H9 (cell line): ENCODE measurements at regions not wholly inside any gene's neighbourhood (a gene's known extent, or its start where the extent isn't known, plus 50 kb on each side); places are given as distances from the start of the nearest gene placed in this dataset.

Experiments
- DNase-seq: peaks from one replicate; pipeline ENCODE4 v3.0.0-alpha.2; 2017
- H2AFZ ChIP-seq: one replicate; pipeline ENCODE4 v1.6.1; 2013; ENCODE audit warnings: mild to moderate bottlenecking, low read length, control low read depth, moderate library complexity
- H2AK5ac ChIP-seq: 2 replicates; pipeline ENCODE4 v1.6.1; 2013; ENCODE audit warnings: low read length, control low read depth, mixed read lengths; ENCODE audit not compliant: insufficient read length
- H2BK120ac ChIP-seq: one replicate; pipeline ENCODE4 v1.6.1; 2013; ENCODE audit warnings: low read depth, mild to moderate bottlenecking, low read length, control low read depth, inconsistent platforms; ENCODE audit not compliant: poor library complexity, severe bottlenecking
- H2BK12ac ChIP-seq: 2 replicates; pipeline ENCODE4 v1.6.1; 2013; ENCODE audit warnings: low read length, control low read depth, mixed read lengths, low read depth; ENCODE audit not compliant: insufficient read length
- H2BK15ac ChIP-seq: 2 replicates; pipeline ENCODE4 v1.6.1; 2013; ENCODE audit warnings: low read depth, low read length, control low read depth
- H2BK20ac ChIP-seq: one replicate; pipeline ENCODE4 v1.6.1; 2013; ENCODE audit warnings: low read depth, mild to moderate bottlenecking, low read length, control low read depth, inconsistent platforms; ENCODE audit not compliant: poor library complexity, severe bottlenecking
- H2BK5ac ChIP-seq: 2 replicates; pipeline ENCODE4 v1.6.1; 2013; ENCODE audit warnings: low read length, control low read depth, mixed read lengths; ENCODE audit not compliant: insufficient read length
- H3K14ac ChIP-seq: 2 replicates; pipeline ENCODE4 v1.6.1; 2013; ENCODE audit warnings: low read length, control low read depth; ENCODE audit not compliant: insufficient read depth
- H3K18ac ChIP-seq: 2 replicates; pipeline ENCODE4 v1.6.1; 2013; ENCODE audit warnings: low read depth, mild to moderate bottlenecking, mixed read lengths, low read length, control low read depth; ENCODE audit not compliant: insufficient read length
- H3K23ac ChIP-seq: 2 replicates; pipeline ENCODE4 v1.6.1; 2013; ENCODE audit warnings: low read length, control low read depth, mixed read lengths, low read depth; ENCODE audit not compliant: insufficient read length
- H3K23me2 ChIP-seq: 2 replicates; pipeline ENCODE4 v1.6.1; 2013; ENCODE audit warnings: low read depth, mild to moderate bottlenecking, mixed read lengths, low read length, control low read depth; ENCODE audit not compliant: insufficient read length, poor library complexity, severe bottlenecking
- H3K27ac ChIP-seq: 2 replicates; pipeline ENCODE4 v1.5.1; 2013; ENCODE audit warnings: low read length, control low read depth, mixed read lengths, low read depth; ENCODE audit not compliant: insufficient read length
- H3K27me3 ChIP-seq: 2 replicates; pipeline ENCODE4 v1.6.1; 2013; ENCODE audit warnings: low read length, control low read depth, inconsistent platforms; ENCODE audit not compliant: insufficient read depth
- H3K4ac ChIP-seq: 2 replicates; pipeline ENCODE4 v1.6.1; 2013; ENCODE audit warnings: low read depth, mild to moderate bottlenecking, control low read depth, inconsistent platforms, low read length, moderate library complexity
- H3K4me1 ChIP-seq: 2 replicates; pipeline ENCODE4 v1.6.1; 2013; ENCODE audit warnings: low read length, control low read depth, inconsistent platforms; ENCODE audit not compliant: insufficient read depth
- H3K4me2 ChIP-seq: 2 replicates; pipeline ENCODE4 v1.6.1; 2013; ENCODE audit warnings: low read length, control low read depth, mixed read lengths; ENCODE audit not compliant: insufficient read length, insufficient read depth
- H3K56ac ChIP-seq: 2 replicates; pipeline ENCODE4 v1.6.1; 2013; ENCODE audit warnings: low read depth, mild to moderate bottlenecking, mixed read lengths, low read length, control low read depth; ENCODE audit not compliant: insufficient read length
- H3K79me1 ChIP-seq: 2 replicates; pipeline ENCODE4 v1.6.1; 2013; ENCODE audit warnings: low read depth, mild to moderate bottlenecking, moderate library complexity, low read length, control low read depth, inconsistent platforms; ENCODE audit not compliant: insufficient read depth, poor library complexity, severe bottlenecking
- H3K79me2 ChIP-seq: 2 replicates; pipeline ENCODE4 v1.6.1; 2013; ENCODE audit warnings: low read length, control low read depth, inconsistent platforms; ENCODE audit not compliant: insufficient read depth
- H3K9ac ChIP-seq: 2 replicates; pipeline ENCODE4 v1.6.1; 2013; ENCODE audit warnings: low read length, control low read depth, mixed read lengths; ENCODE audit not compliant: insufficient read length; ENCODE audit errors: extremely low read depth
- H3K9me3 ChIP-seq: one replicate; pipeline ENCODE4 v1.6.1; 2013; ENCODE audit warnings: low read depth, low read length, inconsistent platforms; ENCODE audit not compliant: control insufficient read depth
- H3T11ph ChIP-seq: one replicate; pipeline ENCODE4 v1.6.1; 2013; ENCODE audit warnings: mild to moderate bottlenecking, low read length, control low read depth, inconsistent platforms
- H4K20me1 ChIP-seq: one replicate; pipeline ENCODE4 v1.6.1; 2013; ENCODE audit not compliant: control insufficient read depth, insufficient read length, insufficient read depth
- H4K5ac ChIP-seq: 2 replicates; pipeline ENCODE4 v1.6.1; 2013; ENCODE audit warnings: low read depth, mild to moderate bottlenecking, mixed read lengths, low read length, control low read depth; ENCODE audit not compliant: insufficient read length
- H4K8ac ChIP-seq: replicated peaks from 2 replicates; pipeline ENCODE4 v1.6.1; 2013; ENCODE audit warnings: low read length, control low read depth, mixed read lengths, low read depth; ENCODE audit not compliant: insufficient read length
- H4K91ac ChIP-seq: 2 replicates; pipeline ENCODE4 v1.6.1; 2013; ENCODE audit warnings: low read depth, mild to moderate bottlenecking, moderate library complexity, mixed read lengths, low read length, control low read depth; ENCODE audit not compliant: insufficient read length
- H3K27ac Mint-ChIP-seq, 3 experiments: 2 replicates in 2 of 3; 3 replicates in 1 of 3; pipeline ENCODE4 v1.8.0; 2020 to 2021; ENCODE audit warnings: mixed read lengths in 3 of 3, mild to moderate bottlenecking in 1 of 3, moderate library complexity in 1 of 3
- H3K27me3 Mint-ChIP-seq: 2 replicates; pipeline ENCODE4 v1.8.0; 2021; ENCODE audit warnings: low read depth, mild to moderate bottlenecking, moderate library complexity, mixed read lengths
- H3K36me3 Mint-ChIP-seq, 3 experiments: 2 replicates in 2 of 3; 3 replicates in 1 of 3; pipeline ENCODE4 v1.8.0; 2020 to 2021; ENCODE audit warnings: low read depth in 3 of 3, mixed read lengths in 3 of 3; ENCODE audit not compliant: insufficient read depth in 1 of 3
- H3K4me1 Mint-ChIP-seq, 2 experiments: 2 replicates each; pipeline ENCODE4 v1.8.0; 2020; ENCODE audit warnings: mixed read lengths in 2 of 2
- H3K4me3 Mint-ChIP-seq, 2 experiments: 2 replicates in 1 of 2; 3 replicates in 1 of 2; pipeline ENCODE4 v1.8.0; 2020 to 2021; ENCODE audit warnings: mild to moderate bottlenecking in 2 of 2, mixed read lengths in 2 of 2, moderate library complexity in 1 of 2
- H3K9me3 Mint-ChIP-seq, 2 experiments: 2 replicates in 1 of 2; 3 replicates in 1 of 2; pipeline ENCODE4 v1.8.0; 2020; ENCODE audit warnings: mild to moderate bottlenecking in 2 of 2, mixed read lengths in 2 of 2, moderate library complexity in 1 of 2
- WGBS: extraction: QIAGEN DNeasy Blood & Tissue Kit; methylation state at CpG from one replicate; pipeline ENCODE4 v1.1.7; 2013; ENCODE audit warnings: missing lambda C conversion rate, low lambda C conversion rate, mixed read lengths; ENCODE audit not compliant: insufficient read length; ENCODE audit errors: extremely low coverage; 5-methylcytosine and 5-hydroxymethylcytosine counted together
- TF ChIP-seq, protein P1 (sequence below): fragments of 200-600 bp; sonication (generic); conservative IDR thresholded peaks from 3 replicates; pipeline ENCODE4 v1.8.0; 2021; ENCODE audit warnings: antibody characterized with exemption, mild to moderate bottlenecking

DNA sequence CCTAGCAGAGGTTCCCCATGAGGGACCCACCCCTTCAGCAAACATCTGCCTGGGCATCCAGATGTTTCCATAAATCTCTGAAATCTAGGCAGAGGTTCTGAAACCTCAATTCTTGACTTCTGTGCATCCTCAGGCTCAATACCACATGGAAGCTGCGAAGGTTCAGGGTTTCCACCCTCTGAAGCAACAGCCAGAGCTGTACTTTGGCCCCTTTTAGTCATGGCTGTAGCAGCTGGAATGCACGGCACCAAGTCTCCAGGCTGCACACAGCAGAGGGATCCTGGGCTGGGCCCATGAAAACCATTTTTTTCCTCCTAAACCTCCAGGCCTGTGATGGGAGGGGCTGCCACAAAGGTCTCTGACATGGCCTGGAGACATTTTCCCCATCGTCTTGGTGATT is 93.0 kb upstream of the FIGN start:
- Histone ChIP-seq H3K4me2 (no peak overlapping the region), H3K79me1 (no peaks in the 10 kb centered on the region), H3K9ac (no peak overlapping the region), H3T11ph (no peak overlapping the region), H2BK120ac (no peak overlapping the region), H3K4ac (no peak overlapping the region), H3K9me3 (no peaks in the 10 kb centered on the region), H3K27ac (no peak overlapping the region), H3K56ac (no peak overlapping the region), H3K79me2 (no peaks in the 10 kb centered on the region), H4K8ac (no peak overlapping the region), H3K23me2 (no peaks in the 10 kb centered on the region), H4K5ac (no peak overlapping the region), H3K14ac (no peak overlapping the region), H2BK5ac (no peak overlapping the region), H2BK12ac (no peak overlapping the region), H2BK15ac (no peak overlapping the region), H3K18ac (no peak overlapping the region), H4K20me1 (no peaks in the 10 kb centered on the region), H3K23ac (no peak overlapping the region), H3K27me3 (no peaks in the 10 kb centered on the region), H2BK20ac (no peak overlapping the region), H4K91ac (no peak overlapping the region), H2AK5ac (no peak overlapping the region), H3K4me1 (no peaks in the 10 kb centered on the region; the same call in 1 of the 2 replicates), H2AFZ (no peak overlapping the region)
- TF ChIP-seq, protein P1, sequence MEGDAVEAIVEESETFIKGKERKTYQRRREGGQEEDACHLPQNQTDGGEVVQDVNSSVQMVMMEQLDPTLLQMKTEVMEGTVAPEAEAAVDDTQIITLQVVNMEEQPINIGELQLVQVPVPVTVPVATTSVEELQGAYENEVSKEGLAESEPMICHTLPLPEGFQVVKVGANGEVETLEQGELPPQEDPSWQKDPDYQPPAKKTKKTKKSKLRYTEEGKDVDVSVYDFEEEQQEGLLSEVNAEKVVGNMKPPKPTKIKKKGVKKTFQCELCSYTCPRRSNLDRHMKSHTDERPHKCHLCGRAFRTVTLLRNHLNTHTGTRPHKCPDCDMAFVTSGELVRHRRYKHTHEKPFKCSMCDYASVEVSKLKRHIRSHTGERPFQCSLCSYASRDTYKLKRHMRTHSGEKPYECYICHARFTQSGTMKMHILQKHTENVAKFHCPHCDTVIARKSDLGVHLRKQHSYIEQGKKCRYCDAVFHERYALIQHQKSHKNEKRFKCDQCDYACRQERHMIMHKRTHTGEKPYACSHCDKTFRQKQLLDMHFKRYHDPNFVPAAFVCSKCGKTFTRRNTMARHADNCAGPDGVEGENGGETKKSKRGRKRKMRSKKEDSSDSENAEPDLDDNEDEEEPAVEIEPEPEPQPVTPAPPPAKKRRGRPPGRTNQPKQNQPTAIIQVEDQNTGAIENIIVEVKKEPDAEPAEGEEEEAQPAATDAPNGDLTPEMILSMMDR: no peak
- Mint-ChIP-seq H3K4me3 (no peak overlapping the region), H3K27me3 (no peaks in the 10 kb centered on the region; the same call in 1 of the 2 replicates), H3K27ac (no peak overlapping the region), H3K36me3 (peaks cover 0 to 7% (median 0%) of the 10 kb centered on the region in 3 experiments; a peak in 3 of 7 replicates), H3K4me1 (no peaks in the 10 kb centered on the region), H3K9me3 (peaks cover 6 to 11% of the 10 kb centered on the region in 2 experiments; a peak in 2 of 5 replicates)
- no CpG with 5 or more reads among the region's 3 CpGs for WGBS
- no peak for DNase-seq
